ENCODE measurements at regions not wholly inside any gene's neighbourhood (a gene's known extent, or its start where the extent isn't known, plus 50 kb on each side); places are given as distances from the start of the nearest gene placed in this dataset.

GRCh38 chr7:65800890-65801341 lies 72.0 kb upstream of the VKORC1L1 start:
- no peak for TF ChIP-seq CTCF (IDR thresholded peaks at IDR 0.05)
- TF ChIP-seq EZH2 (IDR thresholded peaks at IDR 0.05; ENCODE audit: borderline replicate concordance, insufficient read depth, low read depth, low read length, poor library complexity, severe bottlenecking): no peak

Measured in B cell (primary cell).